Osteoblast (primary cell): ENCODE measurements at regions not wholly inside any gene's neighbourhood (a gene's known extent, or its start where the extent isn't known, plus 50 kb on each side); places are given as distances from the start of the nearest gene placed in this dataset.

Experiments used
- DNase-seq: peaks from one replicate; pipeline ENCODE4 v3.0.0; 2011; ENCODE audit warnings: low spot score, mixed read lengths; ENCODE audit not compliant: insufficient read length; ENCODE audit errors: missing footprints
- H2AFZ ChIP-seq: 2 replicates; pipeline ENCODE4 v1.6.0; 2011; ENCODE audit warnings: mild to moderate bottlenecking, low read length
- H3K27ac ChIP-seq: 2 replicates; pipeline ENCODE4 v1.5.1; 2011; ENCODE audit warnings: mild to moderate bottlenecking, low read depth, low read length, moderate library complexity
- H3K27me3 ChIP-seq: 2 replicates; pipeline ENCODE4 v1.6.0; 2012; ENCODE audit warnings: mild to moderate bottlenecking, control low read depth, inconsistent platforms, low read length, moderate library complexity; ENCODE audit not compliant: insufficient read depth
- H3K36me3 ChIP-seq: 2 replicates; pipeline ENCODE4 v1.5.1; 2011; ENCODE audit warnings: mild to moderate bottlenecking, low read length, control low read depth, moderate library complexity; ENCODE audit not compliant: insufficient read depth
- H3K4me1 ChIP-seq: 2 replicates; pipeline ENCODE4 v1.5.1; 2011; ENCODE audit warnings: mild to moderate bottlenecking, low read length, control low read depth, moderate library complexity; ENCODE audit not compliant: insufficient read depth
- H3K4me2 ChIP-seq: 2 replicates; pipeline ENCODE4 v1.6.0; 2011; ENCODE audit warnings: mild to moderate bottlenecking, low read length; ENCODE audit not compliant: insufficient read depth
- H3K4me3 ChIP-seq: fragments of 200-600 bp; sonication (generic); 3 replicates; pipeline ENCODE4 v1.5.1; 2012; ENCODE audit warnings: mild to moderate bottlenecking, low read length, inconsistent platforms; ENCODE audit not compliant: insufficient read depth
- H3K79me2 ChIP-seq: 2 replicates; pipeline ENCODE4 v1.6.0; 2012; ENCODE audit warnings: mild to moderate bottlenecking, low read length, control low read depth, inconsistent platforms; ENCODE audit not compliant: insufficient read depth
- H3K9me3 ChIP-seq: 2 replicates; pipeline ENCODE4 v1.5.1; 2011; ENCODE audit warnings: low read depth, low read length, control low read depth
- H4K20me1 ChIP-seq: 2 replicates; pipeline ENCODE4 v1.6.0; 2012; ENCODE audit warnings: mild to moderate bottlenecking, low read length, control low read depth; ENCODE audit not compliant: insufficient read depth
- CTCF ChIP-seq: IDR thresholded peaks from 2 replicates; pipeline ENCODE4 v1.5.1; 2011; ENCODE audit warnings: mild to moderate bottlenecking, low read depth, low read length, moderate library complexity; ENCODE audit errors: extremely low read depth

DNA sequence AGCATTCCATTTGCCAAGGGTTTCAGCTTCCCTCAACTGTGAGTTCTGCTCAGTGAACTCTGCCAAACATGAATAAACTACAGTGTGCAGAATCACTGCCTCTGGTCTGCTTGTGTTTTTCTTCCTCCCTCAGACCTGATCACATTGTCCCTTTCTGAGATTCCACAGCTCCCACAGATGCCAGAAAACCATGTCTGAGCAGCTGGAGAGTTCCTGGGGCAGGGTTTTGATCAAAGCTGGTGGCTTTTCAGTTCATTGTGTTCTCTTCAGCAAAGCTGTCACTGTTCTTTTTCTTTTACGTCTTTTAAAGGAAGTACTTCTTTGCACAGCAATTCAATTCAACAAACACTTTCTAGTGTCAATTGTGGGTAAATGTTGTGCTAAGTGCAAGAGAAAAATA lies 555.8 kb downstream of the RBFOX1 start:
- H4K20me1 ChIP-seq = no peaks in the 10 kb centered on the region
- H3K27ac ChIP-seq = no peak overlapping the region
- H3K79me2 ChIP-seq = no peaks in the 10 kb centered on the region
- no peak for TF ChIP-seq CTCF
- H3K9me3 ChIP-seq = no peaks in the 10 kb centered on the region
- no peak for DNase-seq
- no peaks in the 10 kb centered on the region for H3K36me3 ChIP-seq
- no peak overlapping the region for H3K4me2 ChIP-seq
- H3K27me3 ChIP-seq = no peaks in the 10 kb centered on the region
- H2AFZ ChIP-seq = no peak overlapping the region
- H3K4me3 ChIP-seq = no peak overlapping the region
- no peaks in the 10 kb centered on the region for H3K4me1 ChIP-seq

DNA sequence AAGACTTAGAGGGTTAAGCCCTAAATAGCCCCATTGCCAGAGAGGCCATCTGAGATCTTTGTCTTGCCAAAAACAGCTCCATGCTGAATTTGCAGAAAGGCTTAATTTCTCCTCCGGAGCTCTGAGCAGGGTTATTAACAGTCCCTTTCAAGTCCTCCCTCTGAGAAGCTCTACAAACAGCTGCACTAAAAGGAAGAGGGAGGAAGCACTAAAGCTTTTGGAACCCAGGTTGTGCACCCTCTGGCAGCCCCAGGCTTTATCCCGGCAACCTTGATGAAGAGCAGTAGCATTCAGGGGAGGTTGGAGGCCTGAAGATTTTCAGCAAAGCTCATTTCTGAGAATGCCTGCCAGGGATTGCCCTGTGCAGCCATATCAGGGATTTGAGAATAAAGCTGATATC lies 554.7 kb downstream of the RBFOX1 start:
- TF ChIP-seq CTCF = no peak
- Histone ChIP-seq H3K4me3 (no peak overlapping the region), H3K79me2 (no peaks in the 10 kb centered on the region), H4K20me1 (no peaks in the 10 kb centered on the region), H3K27me3 (no peaks in the 10 kb centered on the region), H3K27ac (no peak overlapping the region), H3K9me3 (no peaks in the 10 kb centered on the region), H3K4me2 (no peak overlapping the region), H3K4me1 (no peaks in the 10 kb centered on the region), H3K36me3 (no peaks in the 10 kb centered on the region), H2AFZ (no peak overlapping the region)
- no peak for DNase-seq

- H3K4me2 ChIP-seq = no peak overlapping the region
- no peaks in the 10 kb centered on the region for H3K4me1 ChIP-seq
- no peak for TF ChIP-seq CTCF
- no peaks in the 10 kb centered on the region for H3K36me3 ChIP-seq
- H3K27ac ChIP-seq = no peak overlapping the region
- peak; percentile 13 for DNase-seq
- H2AFZ ChIP-seq = no peak overlapping the region
- H3K27me3 ChIP-seq = no peaks in the 10 kb centered on the region
- no peaks in the 10 kb centered on the region for H3K9me3 ChIP-seq
- no peaks in the 10 kb centered on the region for H4K20me1 ChIP-seq
- no peaks in the 10 kb centered on the region for H3K79me2 ChIP-seq
- H3K4me3 ChIP-seq = no peak overlapping the region
Measured at GRCh38 chr16:7871979-7872378, 539.3 kb downstream of the RBFOX1 start.

DNA sequence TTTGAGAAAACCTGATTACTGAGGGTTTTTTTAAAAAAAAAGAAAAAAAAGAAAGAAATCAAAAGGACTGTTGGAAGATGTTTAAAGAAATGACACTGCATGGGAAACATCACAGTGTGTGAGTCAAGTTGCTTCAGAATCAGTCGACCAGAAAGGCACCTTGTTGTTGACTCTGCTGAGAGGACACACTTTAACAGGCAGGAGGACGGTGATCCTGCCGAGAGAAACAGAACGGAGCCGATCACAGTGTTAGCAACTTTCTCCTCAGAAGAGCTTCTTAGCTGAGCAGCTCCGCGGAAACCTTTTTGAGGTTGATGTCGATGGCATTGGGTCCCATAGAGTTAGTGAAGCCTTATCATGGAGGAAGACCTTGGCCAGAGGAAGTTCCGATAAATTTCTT lies 538.7 kb downstream of the RBFOX1 start:
- H3K4me2 ChIP-seq = no peak overlapping the region
- no peaks in the 10 kb centered on the region for H4K20me1 ChIP-seq
- H3K27me3 ChIP-seq = no peaks in the 10 kb centered on the region
- H2AFZ ChIP-seq = no peak overlapping the region
- no peaks in the 10 kb centered on the region for H3K9me3 ChIP-seq
- no peak overlapping the region for H3K27ac ChIP-seq
- no peaks in the 10 kb centered on the region for H3K4me1 ChIP-seq
- no peak for DNase-seq
- H3K79me2 ChIP-seq = no peaks in the 10 kb centered on the region
- no peak overlapping the region for H3K4me3 ChIP-seq
- TF ChIP-seq CTCF = no peak
- H3K36me3 ChIP-seq = no peaks in the 10 kb centered on the region
